Mesenchymal stem cell (in vitro differentiated cells and primary cell): ENCODE measurements at regions not wholly inside any gene's neighbourhood (a gene's known extent, or its start where the extent isn't known, plus 50 kb on each side); places are given as distances from the start of the nearest gene placed in this dataset.

ENCODE experiments used
- DNase-seq: peaks from one replicate; pipeline ENCODE4 v3.0.0-alpha.2; 2013
- H2AFZ ChIP-seq: one replicate; pipeline ENCODE4 v1.6.1; 2013; ENCODE audit warnings: low read depth, mild to moderate bottlenecking, control low read depth, inconsistent platforms, low read length, moderate library complexity
- H2AK5ac ChIP-seq: 2 replicates; pipeline ENCODE4 v1.6.1; 2013; ENCODE audit warnings: low read length, moderate library complexity, mild to moderate bottlenecking, inconsistent platforms; ENCODE audit not compliant: severe bottlenecking
- H2BK120ac ChIP-seq: one replicate; pipeline ENCODE4 v1.6.1; 2013; ENCODE audit warnings: low read depth, mild to moderate bottlenecking, inconsistent platforms, low read length, moderate library complexity
- H2BK12ac ChIP-seq, 2 experiments: one replicate each; pipeline ENCODE4 v1.6.1; 2013; ENCODE audit warnings: inconsistent platforms in 2 of 2, low read length in 2 of 2, mild to moderate bottlenecking in 2 of 2, moderate library complexity in 2 of 2, control low read depth in 1 of 2
- H2BK15ac ChIP-seq: one replicate; pipeline ENCODE4 v1.6.1; 2013; ENCODE audit warnings: mild to moderate bottlenecking, low read depth, inconsistent platforms; ENCODE audit not compliant: poor library complexity, severe bottlenecking
- H2BK5ac ChIP-seq: 2 replicates; pipeline ENCODE4 v1.6.1; 2013; ENCODE audit warnings: low read depth, mild to moderate bottlenecking, low read length, control low read depth, inconsistent platforms; ENCODE audit not compliant: poor library complexity, severe bottlenecking
- H3K14ac ChIP-seq, 2 experiments: one replicate each; pipeline ENCODE4 v1.6.1; 2013; ENCODE audit warnings: inconsistent platforms in 2 of 2, low read length in 2 of 2, control low read depth in 1 of 2, mild to moderate bottlenecking in 1 of 2, moderate library complexity in 1 of 2
- H3K18ac ChIP-seq, 2 experiments: one replicate each; pipeline ENCODE4 v1.6.1; 2013; ENCODE audit warnings: inconsistent platforms in 2 of 2, low read length in 2 of 2, control low read depth in 1 of 2, low read depth in 1 of 2, mild to moderate bottlenecking in 1 of 2
- H3K23ac ChIP-seq, 2 experiments: one replicate each; pipeline ENCODE4 v1.6.1; 2013; ENCODE audit warnings: inconsistent platforms in 2 of 2, low read length in 2 of 2, mild to moderate bottlenecking in 2 of 2, moderate library complexity in 2 of 2, control low read depth in 1 of 2
- H3K27ac ChIP-seq: 2 replicates; pipeline ENCODE4 v1.5.1; 2013; ENCODE audit warnings: mild to moderate bottlenecking, moderate library complexity, low read length, control low read depth, inconsistent platforms; ENCODE audit not compliant: poor library complexity, severe bottlenecking
- H3K27me3 ChIP-seq, 2 experiments: 2 replicates each; pipeline versions ENCODE4 v1.6.1 to v1.7.0; 2013; ENCODE audit warnings: low read length in 2 of 2, mild to moderate bottlenecking in 2 of 2, moderate library complexity in 2 of 2, control low read depth in 1 of 2, inconsistent platforms in 1 of 2; ENCODE audit not compliant: control insufficient read depth in 1 of 2, insufficient read depth in 1 of 2
- H3K36me3 ChIP-seq, 2 experiments: 2 replicates each; pipeline versions ENCODE4 v1.6.1 to v1.7.0; 2013; ENCODE audit warnings: low read length in 2 of 2, control low read depth in 1 of 2, inconsistent platforms in 1 of 2, low read depth in 1 of 2, mild to moderate bottlenecking in 1 of 2; ENCODE audit not compliant: insufficient read depth in 2 of 2, control insufficient read depth in 1 of 2
- H3K4ac ChIP-seq, 2 experiments: one replicate each; pipeline ENCODE4 v1.6.1; 2013; ENCODE audit warnings: inconsistent platforms in 2 of 2, low read length in 2 of 2, mild to moderate bottlenecking in 2 of 2, moderate library complexity in 2 of 2, control low read depth in 1 of 2, low read depth in 1 of 2
- H3K4me1 ChIP-seq: 2 replicates; pipeline ENCODE4 v1.6.1; 2013; ENCODE audit warnings: low read depth, low read length, control low read depth; ENCODE audit not compliant: control insufficient read depth, insufficient read depth
- H3K4me2 ChIP-seq: 2 replicates; pipeline ENCODE4 v1.6.1; 2013; ENCODE audit warnings: low read length, mild to moderate bottlenecking, inconsistent platforms; ENCODE audit not compliant: poor library complexity, severe bottlenecking
- H3K4me3 ChIP-seq, 2 experiments: 2 replicates each; pipeline versions ENCODE4 v1.5.1 to v1.7.0; 2013; ENCODE audit warnings: low read length in 2 of 2, mild to moderate bottlenecking in 2 of 2, control low read depth in 1 of 2, low read depth in 1 of 2; ENCODE audit not compliant: insufficient read depth in 1 of 2
- H3K79me1 ChIP-seq: replicated peaks from 2 replicates; pipeline ENCODE4 v1.6.1; 2013; ENCODE audit warnings: mild to moderate bottlenecking, control low read depth, low read length, inconsistent platforms; ENCODE audit not compliant: poor library complexity, severe bottlenecking
- H3K9ac ChIP-seq: 2 replicates; pipeline ENCODE4 v1.7.0; 2013; ENCODE audit warnings: mild to moderate bottlenecking, low read length, moderate library complexity
- H3K9me3 ChIP-seq: 2 replicates; pipeline ENCODE4 v1.7.0; 2013; ENCODE audit warnings: mild to moderate bottlenecking, low read length; ENCODE audit not compliant: control insufficient read depth
- H4K8ac ChIP-seq: one replicate; pipeline ENCODE4 v1.6.1; 2013; ENCODE audit warnings: inconsistent platforms, mild to moderate bottlenecking, low read length, moderate library complexity
- H4K91ac ChIP-seq: one replicate; pipeline ENCODE4 v1.6.1; 2013; ENCODE audit warnings: mild to moderate bottlenecking, low read length, inconsistent platforms
- WGBS: methylation state at CpG from one replicate; pipeline ENCODE4 v1.1.7; 2013; ENCODE audit warnings: mixed read lengths; 5-methylcytosine and 5-hydroxymethylcytosine counted together

DNA sequence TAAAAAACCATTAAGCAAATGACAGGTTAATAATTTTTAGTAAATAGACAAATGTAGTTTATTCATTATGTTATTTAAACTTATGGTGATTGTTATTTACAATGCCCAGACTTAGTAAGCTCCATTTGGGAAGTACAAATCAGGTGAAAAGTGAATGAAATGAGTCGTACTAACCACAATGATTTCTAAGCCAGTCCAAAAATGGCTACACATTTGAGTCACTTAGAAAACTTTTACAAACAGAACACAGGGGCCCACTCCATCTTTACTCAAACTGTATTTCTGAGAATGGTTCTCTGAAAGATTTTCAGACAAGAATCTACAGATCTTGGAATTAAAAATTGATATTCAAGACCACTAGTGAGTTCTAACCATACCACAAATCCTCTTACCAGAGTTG is 653.3 kb upstream of the MIS18BP1 start:
- 60% methylated on average over 1 of the region's 1 CpG for WGBS
- no peak overlapping the region for H3K4ac ChIP-seq
- H2AK5ac ChIP-seq = no peak overlapping the region

DNA sequence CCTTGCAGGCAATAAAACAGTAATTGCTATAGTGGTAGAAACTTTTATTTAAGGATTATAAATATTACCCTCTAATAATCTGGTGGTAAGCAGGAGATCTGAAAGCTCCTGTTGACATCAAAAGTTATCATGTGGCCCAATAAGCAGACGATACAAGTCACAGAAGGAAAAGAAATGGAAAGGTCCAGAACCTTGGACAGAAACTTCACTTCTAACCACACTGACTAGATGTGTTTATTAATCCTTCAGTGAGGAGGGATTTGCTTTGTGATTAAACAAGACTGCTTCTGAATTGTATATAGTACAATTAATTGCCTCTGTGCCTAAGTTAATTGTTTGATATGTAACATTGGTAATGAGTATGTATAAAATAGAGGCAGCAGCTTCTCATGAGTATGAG is 652.7 kb upstream of the MIS18BP1 start:
- Histone ChIP-seq H3K14ac (no peak overlapping the region), H2AK5ac (no peak overlapping the region), H3K27me3 (no peaks in the 10 kb centered on the region), H3K9ac (no peak overlapping the region), H3K27ac (no peak overlapping the region), H4K8ac (no peak overlapping the region), H3K4ac (no peak overlapping the region), H3K18ac (no peak overlapping the region), H2AFZ (no peak overlapping the region), H3K9me3 (peaks cover 20% of the 10 kb centered on the region), H3K36me3 (no peaks in the 10 kb centered on the region), H4K91ac (no peak overlapping the region), H2BK5ac (no peak overlapping the region), H2BK120ac (no peak overlapping the region), H2BK12ac (no peak overlapping the region), H3K79me1 (no peaks in the 10 kb centered on the region), H3K4me1 (no peaks in the 10 kb centered on the region), H2BK15ac (no peak overlapping the region), H3K23ac (no peak overlapping the region), H3K4me3 (no peak overlapping the region), H3K4me2 (no peak overlapping the region)
- no CpG with 5 or more reads among the region's 1 CpG for WGBS
- no peak for DNase-seq

More for the DNA sequence above, 653.3 kb upstream of the MIS18BP1 start:
- no peak overlapping the region for H2BK12ac ChIP-seq
- H3K14ac ChIP-seq = no peak overlapping the region
- no peak overlapping the region for H3K4me2 ChIP-seq
- no peak overlapping the region for H4K8ac ChIP-seq
- H3K27me3 ChIP-seq = no peaks in the 10 kb centered on the region
- H3K23ac ChIP-seq = no peak overlapping the region
- H3K9me3 ChIP-seq = peaks cover 24% of the 10 kb centered on the region
- no peak overlapping the region for H2AFZ ChIP-seq
- no peak overlapping the region for H2BK15ac ChIP-seq
- H2BK120ac ChIP-seq = no peak overlapping the region
- H3K79me1 ChIP-seq = no peaks in the 10 kb centered on the region
- H3K27ac ChIP-seq = no peak overlapping the region
- no peak overlapping the region for H3K18ac ChIP-seq
- no peaks in the 10 kb centered on the region for H3K36me3 ChIP-seq
- no peak overlapping the region for H4K91ac ChIP-seq
- no peak overlapping the region for H3K9ac ChIP-seq
- no peaks in the 10 kb centered on the region for H3K4me1 ChIP-seq
- DNase-seq = no peak
- no peak overlapping the region for H3K4me3 ChIP-seq
- no peak overlapping the region for H2BK5ac ChIP-seq

GRCh38 chr14:45904314-45904713 is 651.3 kb upstream of the MIS18BP1 start:
- no peak overlapping the region for H3K4me2 ChIP-seq
- H3K79me1 ChIP-seq = no peaks in the 10 kb centered on the region
- H4K8ac ChIP-seq = no peak overlapping the region
- no peaks in the 10 kb centered on the region for H3K36me3 ChIP-seq
- no peak for DNase-seq
- H3K4me1 ChIP-seq = no peaks in the 10 kb centered on the region
- H2BK15ac ChIP-seq = no peak overlapping the region
- no peak overlapping the region for H3K4ac ChIP-seq
- no peak overlapping the region for H3K4me3 ChIP-seq
- H3K23ac ChIP-seq = no peak overlapping the region
- H3K27ac ChIP-seq = no peak overlapping the region
- H3K9ac ChIP-seq = no peak overlapping the region
- H3K18ac ChIP-seq = no peak overlapping the region
- no peak overlapping the region for H2BK120ac ChIP-seq
- H2BK12ac ChIP-seq = no peak overlapping the region
- H3K14ac ChIP-seq = no peak overlapping the region
- H3K9me3 ChIP-seq = peaks cover 9% of the 10 kb centered on the region
- no peak overlapping the region for H2AFZ ChIP-seq
- H4K91ac ChIP-seq = no peak overlapping the region
- H2AK5ac ChIP-seq = no peak overlapping the region
- no peaks in the 10 kb centered on the region for H3K27me3 ChIP-seq
- no CpG with 5 or more reads among the region's 1 CpG for WGBS
- H2BK5ac ChIP-seq = no peak overlapping the region

- Histone ChIP-seq H2AFZ (no peak overlapping the region), H2BK120ac (no peak overlapping the region), H4K91ac (no peak overlapping the region), H3K18ac (no peak overlapping the region), H3K36me3 (no peaks in the 10 kb centered on the region), H3K27ac (no peak overlapping the region), H2BK5ac (no peak overlapping the region), H3K9ac (no peak overlapping the region), H3K4me1 (no peaks in the 10 kb centered on the region), H3K23ac (no peak overlapping the region), H3K4ac (no peak overlapping the region), H3K4me2 (no peak overlapping the region), H3K79me1 (no peaks in the 10 kb centered on the region), H3K9me3 (peaks cover 9% of the 10 kb centered on the region), H3K14ac (no peak overlapping the region), H2AK5ac (no peak overlapping the region), H3K27me3 (no peaks in the 10 kb centered on the region), H2BK12ac (no peak overlapping the region), H2BK15ac (no peak overlapping the region), H4K8ac (no peak overlapping the region), H3K4me3 (no peak overlapping the region)
- DNase-seq = peak; percentile 7
- no CpG with 5 or more reads among the region's 3 CpGs for WGBS
These were observed 649.2 kb upstream of the MIS18BP1 start for GRCh38 chr14:45902241-45902640.
